ENCODE measurements at regions not wholly inside any gene's neighbourhood (a gene's known extent, or its start where the extent isn't known, plus 50 kb on each side); places are given as distances from the start of the nearest gene placed in this dataset.

GRCh38 chr4:145389550-145389949 lies 92.1 kb upstream of the SMAD1 start:
- no peaks in the 10 kb centered on the region for H3K9me3 ChIP-seq (replicated peaks; ENCODE audit: control insufficient read depth, insufficient read depth, low read length)
- no peaks in the 10 kb centered on the region for H3K36me3 ChIP-seq (ENCODE audit: control insufficient read depth in 2 of 2, insufficient read depth in 2 of 2, low read length in 1 of 2)
- ChIA-PET RAD21 (ENCODE audit: unreplicated experiment) (no interaction called here), POLR2A (no interaction called here), CTCF (no interaction called here), SMC1A (ENCODE audit: uncharacterized antibody, unreplicated experiment) (no interaction called here)
- 0 out of 4 replicates have a peak, but pooled peaks cover 0 to 3% of the 10 kb centered on the region in 2 experiments for H3K27me3 ChIP-seq (replicated peaks in 1 of 2; ENCODE audit: control insufficient read depth in 2 of 2, insufficient read depth in 2 of 2, low read length in 1 of 2)
- WGBS (ENCODE audit: insufficient coverage, insufficient replicate concordance, low lambda C conversion rate, missing lambda C conversion rate) = 44% methylated on average over 4 of the region's 4 CpGs
- no peak overlapping the region for H3K4me3 ChIP-seq
- intact Hi-C loops (cut with micrococcal nuclease; ENCODE audit: unreplicated experiment) = no loop called here
- no peak overlapping the region for H3K27ac ChIP-seq (ENCODE audit: control insufficient read depth, insufficient read depth)
- BruUV-seq (replicated peaks) = no TSS peak
- no peak for TF ChIP-seq USF1 (IDR thresholded peaks at IDR 0.05; ENCODE audit: borderline replicate concordance, extremely low read length, insufficient read depth, low read depth, low read length)
- no peak for TF ChIP-seq ZNF207 (IDR thresholded peaks at IDR 0.05; ENCODE audit: borderline replicate concordance)
- no peak for TF ChIP-seq MAX (IDR thresholded peaks at IDR 0.05; ENCODE audit: low read depth, low read length)
- TF ChIP-seq MEF2A (IDR thresholded peaks at IDR 0.05; ENCODE audit: insufficient read depth, low read depth, low read length) = no peak
- no peak for TF ChIP-seq RUNX3 (IDR thresholded peaks at IDR 0.05; ENCODE audit: low read length)
- TF ChIP-seq KLF5 (IDR thresholded peaks at IDR 0.05; ENCODE audit: partially characterized antibody) = no peak
- no peak for TF ChIP-seq ELK1 (IDR thresholded peaks at IDR 0.05; ENCODE audit: low read depth, low read length)
- TF ChIP-seq NFYA (IDR thresholded peaks at IDR 0.05; ENCODE audit: borderline replicate concordance, low read depth, low read length) = no peak
- no peak for TF ChIP-seq LARP7 (IDR thresholded peaks at IDR 0.05)
- TF ChIP-seq ZNF24 (IDR thresholded peaks at IDR 0.05) = no peak
- TF ChIP-seq EP300 (IDR thresholded peaks at IDR 0.05; ENCODE audit: borderline replicate concordance in 1 of 2, control insufficient read depth in 1 of 2, low read depth in 2 of 2, low read length in 2 of 2) = no peak
- TF ChIP-seq ZBED1 (IDR thresholded peaks at IDR 0.05; ENCODE audit: borderline replicate concordance) = no peak
- no peak for TF ChIP-seq PAX8 (IDR thresholded peaks at IDR 0.05)
- TF ChIP-seq USF2 (IDR thresholded peaks at IDR 0.05; ENCODE audit: borderline replicate concordance, low read depth, low read length) = no peak
- no peak for TF ChIP-seq ZBTB11 (CRISPR knock-in tag; IDR thresholded peaks at IDR 0.05)
- no peak for TF ChIP-seq BCL11A (IDR thresholded peaks at IDR 0.05; ENCODE audit: low read depth, low read length)
- TF ChIP-seq TBL1XR1 (IDR thresholded peaks at IDR 0.05; ENCODE audit: low read depth, low read length) = no peak
- no peak for TF ChIP-seq SMAD5 (IDR thresholded peaks at IDR 0.05; ENCODE audit: low read depth)
- FAIRE-seq = no peak
- no peaks in the 10 kb centered on the region for H4K20me1 ChIP-seq (ENCODE audit: control insufficient read depth, insufficient read depth)
- H3K9ac ChIP-seq (ENCODE audit: control insufficient read depth, insufficient read depth, low read length) = no peak overlapping the region
- no peaks in the 10 kb centered on the region for H3K4me1 ChIP-seq (ENCODE audit: control insufficient read depth, insufficient read depth, low read length)
- H3K79me2 ChIP-seq (ENCODE audit: control insufficient read depth, insufficient read depth, low read length) = no peaks in the 10 kb centered on the region
- in situ Hi-C loops (cut with MboI) = no loop called here
- H3K4me2 ChIP-seq (ENCODE audit: control insufficient read depth, insufficient read depth) = no peak overlapping the region
- no peak for ATAC-seq
- DNase-seq (ENCODE audit: low read depth, low spot score) = no peak
- no peak overlapping the region for H2AFZ ChIP-seq (ENCODE audit: control insufficient read depth, low read depth, low read length)

All from GM12878 (cell line).